Activated T-helper 17 cell treated with anti-CD3 and anti-CD28 coated beads, Interleukin-2, amount 50 U/mL, for 72 hours (primary cell): ENCODE measurements at regions not wholly inside any gene's neighbourhood (a gene's known extent, or its start where the extent isn't known, plus 50 kb on each side); places are given as distances from the start of the nearest gene placed in this dataset.

Experiments
- ATAC-seq: fragments of 150-1000 bp; cut with Tn5 transposase; replicated peaks from 2 replicates; pipeline ENCODE4 v1.10.0; 2021; ENCODE audit warnings: mild to moderate bottlenecking, moderate library complexity
- H3K27ac Mint-ChIP-seq: one replicate; pipeline ENCODE4 v1.8.0; 2022; ENCODE audit warnings: mixed read lengths
- H3K27me3 Mint-ChIP-seq: one replicate; pipeline ENCODE4 v1.8.0; 2022; ENCODE audit warnings: mixed read lengths
- H3K36me3 Mint-ChIP-seq: one replicate; pipeline ENCODE4 v1.8.0; 2022; ENCODE audit warnings: low read depth, mild to moderate bottlenecking, mixed read lengths
- H3K4me1 Mint-ChIP-seq: one replicate; pipeline ENCODE4 v1.8.0; 2022; ENCODE audit warnings: mixed read lengths
- H3K4me3 Mint-ChIP-seq: one replicate; pipeline ENCODE4 v1.8.0; 2022; ENCODE audit warnings: mild to moderate bottlenecking, mixed read lengths
- H3K9me3 Mint-ChIP-seq: one replicate; pipeline ENCODE4 v1.8.0; 2022; ENCODE audit warnings: mixed read lengths

DNA sequence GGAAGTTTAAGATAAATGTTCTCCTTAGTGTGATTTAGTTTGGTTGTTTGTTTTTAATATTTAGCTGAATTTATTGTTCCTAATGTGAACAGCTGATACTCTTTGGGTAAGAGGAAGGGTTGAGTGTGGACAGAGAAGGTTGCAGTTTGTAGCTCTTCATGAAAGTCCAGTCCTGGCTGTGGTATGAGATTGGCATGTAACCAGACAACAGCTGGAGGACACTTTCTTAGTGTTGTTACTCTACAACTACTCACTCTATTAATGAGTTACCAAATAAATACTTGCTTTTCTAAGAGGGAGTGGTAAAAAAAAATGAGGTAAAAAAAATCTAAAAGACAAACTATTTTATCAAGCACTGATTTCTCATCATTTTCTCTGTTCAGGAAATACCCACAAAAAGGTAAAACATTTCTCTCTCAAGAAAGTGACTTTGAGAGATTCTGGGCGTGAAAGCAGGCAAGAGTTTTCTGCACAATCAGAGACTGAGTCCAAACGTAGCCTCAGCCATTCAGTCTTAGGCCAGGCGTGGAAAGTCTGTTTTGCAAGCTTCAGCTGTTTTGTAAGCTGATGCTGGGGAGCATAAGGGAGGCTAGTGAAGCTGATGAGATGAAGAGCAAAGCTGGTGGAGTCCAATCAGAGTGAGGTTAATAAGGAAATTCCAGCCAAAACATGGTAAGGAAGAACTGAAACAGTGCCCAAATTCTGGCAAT is 138.5 kb upstream of the ARPP21 start:
- H3K4me1 Mint-ChIP-seq, result no peaks in the 10 kb centered on the region
- no peaks in the 10 kb centered on the region for H3K36me3 Mint-ChIP-seq
- H3K27me3 Mint-ChIP-seq, result no peaks in the 10 kb centered on the region
- H3K27ac Mint-ChIP-seq, result no peak overlapping the region
- no peak overlapping the region for H3K4me3 Mint-ChIP-seq
- ATAC-seq, result no peak
- H3K9me3 Mint-ChIP-seq, result peaks cover 8% of the 10 kb centered on the region

DNA sequence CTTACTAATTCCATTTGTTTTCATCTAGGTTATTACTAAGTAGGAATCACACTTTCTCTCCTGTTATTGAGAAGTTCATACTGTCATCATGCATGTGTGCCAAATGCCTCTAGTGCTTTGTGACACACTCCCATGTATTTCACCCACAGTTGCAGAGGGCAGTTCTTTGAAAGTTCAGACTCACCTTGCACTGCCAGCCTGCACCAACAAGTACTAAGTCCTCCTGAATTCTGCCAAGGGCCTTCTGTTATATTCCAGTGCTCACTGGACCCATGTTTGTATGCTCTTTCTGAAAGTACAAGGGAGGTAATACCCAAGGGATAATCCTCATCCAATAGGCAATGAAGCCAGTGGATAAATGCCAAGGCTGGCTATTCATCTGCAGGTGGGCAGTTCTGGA is 136.6 kb upstream of the ARPP21 start:
- peaks cover 13% of the 10 kb centered on the region for H3K9me3 Mint-ChIP-seq
- H3K27ac Mint-ChIP-seq, result no peak overlapping the region

DNA sequence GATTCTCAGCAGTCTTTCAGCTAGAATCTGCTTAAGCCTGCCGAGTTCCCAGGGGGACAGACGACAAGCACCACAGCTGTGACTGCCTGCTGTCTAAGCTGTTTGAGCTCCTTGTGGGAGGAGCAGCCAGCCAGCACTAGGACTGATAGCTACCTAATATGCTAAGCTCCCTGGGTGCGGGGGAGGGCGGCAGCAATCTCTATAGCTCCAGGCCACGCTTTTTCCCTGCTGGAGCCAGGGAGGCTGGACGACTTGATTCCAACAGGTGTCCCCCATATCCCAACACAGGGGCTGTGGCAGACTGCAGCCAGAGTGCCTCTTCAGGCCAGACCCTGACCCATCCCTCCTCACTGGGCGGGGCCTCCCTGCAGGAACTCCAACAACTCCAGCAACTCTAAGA is 134.1 kb upstream of the ARPP21 start:
- Mint-ChIP-seq H3K4me1 (no peaks in the 10 kb centered on the region), H3K36me3 (no peaks in the 10 kb centered on the region), H3K9me3 (peaks cover 10% of the 10 kb centered on the region), H3K4me3 (no peak overlapping the region), H3K27ac (no peak overlapping the region), H3K27me3 (no peaks in the 10 kb centered on the region)
- ATAC-seq, result no peak

More for the DNA sequence above, 136.6 kb upstream of the ARPP21 start:
- Mint-ChIP-seq H3K36me3 (no peaks in the 10 kb centered on the region), H3K4me1 (no peaks in the 10 kb centered on the region), H3K4me3 (no peak overlapping the region), H3K27me3 (no peaks in the 10 kb centered on the region)
- no peak for ATAC-seq

DNA sequence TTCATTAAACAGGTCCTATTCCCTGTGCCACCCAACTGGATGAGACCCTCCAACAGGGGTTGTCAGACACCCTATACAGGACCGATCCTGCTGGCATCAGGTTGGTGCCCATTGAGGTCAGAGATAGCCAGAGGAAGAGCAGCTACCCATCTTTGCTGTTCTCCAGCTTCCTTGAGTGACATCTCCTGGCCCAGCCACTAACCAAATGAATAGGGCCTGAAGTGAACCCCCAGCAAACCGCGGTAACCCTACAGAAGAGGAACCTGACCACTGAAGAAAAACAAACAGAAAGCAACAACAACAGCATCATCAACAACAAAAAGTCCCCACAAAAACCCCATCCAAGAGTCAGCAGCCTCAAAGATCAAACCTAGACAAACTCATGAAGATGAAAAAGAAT is 133.6 kb upstream of the ARPP21 start:
- ATAC-seq, result no peak

DNA sequence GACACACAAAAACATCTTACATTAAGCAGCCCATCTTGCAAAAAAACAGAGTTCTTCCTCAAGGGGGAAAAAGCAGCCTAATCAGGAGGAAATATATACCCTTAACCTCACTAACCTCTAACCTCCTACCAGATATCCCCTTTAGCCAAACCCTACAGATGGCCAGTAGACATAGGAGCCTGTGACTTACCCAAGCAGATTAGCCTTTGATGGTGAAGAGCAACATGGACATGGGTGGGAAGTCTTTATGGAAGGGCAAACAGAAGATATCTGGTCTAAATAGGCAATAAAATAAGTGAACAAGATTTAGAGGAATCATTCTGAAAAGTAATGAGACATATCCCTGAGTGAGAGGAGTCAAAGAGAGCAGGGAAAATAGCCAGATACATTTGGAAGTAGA is 119.4 kb upstream of the ARPP21 start:
- no peaks in the 10 kb centered on the region for H3K4me1 Mint-ChIP-seq
- H3K27me3 Mint-ChIP-seq, result no peaks in the 10 kb centered on the region
- H3K4me3 Mint-ChIP-seq, result no peak overlapping the region
- no peak for ATAC-seq
- H3K9me3 Mint-ChIP-seq, result peaks cover 14% of the 10 kb centered on the region
- no peak overlapping the region for H3K27ac Mint-ChIP-seq
- H3K36me3 Mint-ChIP-seq, result no peaks in the 10 kb centered on the region

More for the DNA sequence above, 133.6 kb upstream of the ARPP21 start:
- Mint-ChIP-seq H3K36me3 (no peaks in the 10 kb centered on the region), H3K4me1 (no peaks in the 10 kb centered on the region), H3K27me3 (no peaks in the 10 kb centered on the region), H3K4me3 (no peak overlapping the region), H3K27ac (no peak overlapping the region), H3K9me3 (peaks cover 10% of the 10 kb centered on the region)

DNA sequence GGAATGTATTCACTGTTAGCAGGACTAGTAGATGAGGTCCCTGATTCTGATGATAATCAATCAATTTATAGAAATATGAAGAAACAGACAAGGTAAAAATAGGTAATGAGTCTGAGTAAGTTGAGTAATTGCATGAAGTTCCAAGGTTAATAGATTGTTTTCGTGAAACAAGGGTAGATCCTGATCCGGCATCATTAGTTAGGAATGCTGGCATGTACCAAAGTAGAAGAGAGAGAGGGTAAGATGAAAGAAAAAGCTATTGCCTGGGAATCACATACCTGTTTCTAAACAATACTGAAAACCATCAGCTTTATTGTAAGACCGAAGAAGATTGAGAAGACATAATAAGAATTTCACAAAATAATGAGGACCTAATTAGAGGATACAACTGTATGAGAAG is 118.1 kb upstream of the ARPP21 start:
- no peaks in the 10 kb centered on the region for H3K27me3 Mint-ChIP-seq
- no peaks in the 10 kb centered on the region for H3K4me1 Mint-ChIP-seq
- no peaks in the 10 kb centered on the region for H3K36me3 Mint-ChIP-seq
- ATAC-seq, result no peak
- H3K4me3 Mint-ChIP-seq, result no peak overlapping the region
- H3K9me3 Mint-ChIP-seq, result peaks cover 14% of the 10 kb centered on the region
- no peak overlapping the region for H3K27ac Mint-ChIP-seq

DNA sequence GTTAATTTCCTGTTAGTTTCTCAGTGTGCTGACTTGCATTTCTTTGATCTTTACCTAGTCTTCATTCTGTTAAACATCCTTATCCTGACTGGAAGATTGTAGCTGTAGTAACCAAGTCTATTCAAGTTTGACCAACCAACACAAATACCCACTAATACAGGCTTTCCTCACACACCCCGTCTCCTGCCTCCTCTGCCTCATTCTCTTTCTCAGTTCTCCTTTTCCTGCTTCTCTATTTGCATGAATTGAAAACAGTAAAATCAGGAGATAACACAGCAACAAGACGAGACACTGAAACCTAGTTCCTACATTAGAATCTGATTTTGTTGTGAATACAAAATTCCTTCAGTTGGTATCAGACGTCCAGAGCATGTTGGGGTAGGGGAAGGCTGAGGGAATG is 116.9 kb upstream of the ARPP21 start:
- H3K4me3 Mint-ChIP-seq, result no peak overlapping the region
- H3K4me1 Mint-ChIP-seq, result no peaks in the 10 kb centered on the region
- H3K27ac Mint-ChIP-seq, result no peak overlapping the region
- ATAC-seq, result no peak
- no peaks in the 10 kb centered on the region for H3K36me3 Mint-ChIP-seq
- no peaks in the 10 kb centered on the region for H3K27me3 Mint-ChIP-seq
- H3K9me3 Mint-ChIP-seq, result peaks cover 15% of the 10 kb centered on the region

DNA sequence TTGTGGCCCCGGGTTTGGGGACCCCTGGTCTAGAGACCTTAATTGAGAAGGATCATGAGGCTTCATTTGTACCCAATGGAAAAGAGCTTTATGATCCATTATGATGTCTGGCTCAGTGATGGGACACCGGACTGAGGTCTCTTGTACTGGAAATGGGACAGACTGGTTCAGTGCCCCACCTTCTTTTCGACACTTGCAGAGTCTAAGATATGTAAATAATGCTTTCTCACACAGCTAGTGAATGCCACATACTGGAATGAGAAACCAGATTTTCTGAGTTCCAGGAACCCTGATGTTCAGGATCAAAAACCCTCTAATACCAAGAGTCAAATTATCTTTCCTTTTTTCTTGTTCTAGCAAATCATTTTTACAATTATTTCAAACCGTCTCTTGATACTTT is 116.3 kb upstream of the ARPP21 start:
- Mint-ChIP-seq H3K36me3 (no peaks in the 10 kb centered on the region), H3K9me3 (peaks cover 13% of the 10 kb centered on the region), H3K4me3 (no peak overlapping the region), H3K4me1 (no peaks in the 10 kb centered on the region), H3K27me3 (no peaks in the 10 kb centered on the region), H3K27ac (no peak overlapping the region)
- no peak for ATAC-seq

DNA sequence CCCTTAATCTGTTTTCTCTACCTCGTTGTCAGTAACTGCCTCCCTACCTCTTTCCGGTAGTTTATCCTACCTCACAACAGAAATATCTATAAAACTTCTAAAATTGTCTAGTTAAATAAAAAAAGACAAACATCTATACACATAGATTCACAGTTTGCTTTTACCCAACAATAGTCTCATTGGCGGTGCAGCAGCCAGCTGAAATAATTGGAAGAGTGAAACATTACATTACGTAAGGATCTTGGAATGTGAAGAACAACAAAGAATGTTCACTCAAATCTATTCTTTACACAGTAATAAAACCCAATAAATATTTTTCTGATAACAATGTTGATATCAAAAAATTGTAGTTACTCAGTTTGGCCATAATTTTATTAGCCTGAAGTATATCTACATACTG is 115.5 kb upstream of the ARPP21 start:
- Mint-ChIP-seq H3K4me3 (no peak overlapping the region), H3K4me1 (no peaks in the 10 kb centered on the region), H3K27ac (no peak overlapping the region), H3K9me3 (peaks cover 17% of the 10 kb centered on the region), H3K27me3 (no peaks in the 10 kb centered on the region), H3K36me3 (no peaks in the 10 kb centered on the region)
- no peak for ATAC-seq

DNA sequence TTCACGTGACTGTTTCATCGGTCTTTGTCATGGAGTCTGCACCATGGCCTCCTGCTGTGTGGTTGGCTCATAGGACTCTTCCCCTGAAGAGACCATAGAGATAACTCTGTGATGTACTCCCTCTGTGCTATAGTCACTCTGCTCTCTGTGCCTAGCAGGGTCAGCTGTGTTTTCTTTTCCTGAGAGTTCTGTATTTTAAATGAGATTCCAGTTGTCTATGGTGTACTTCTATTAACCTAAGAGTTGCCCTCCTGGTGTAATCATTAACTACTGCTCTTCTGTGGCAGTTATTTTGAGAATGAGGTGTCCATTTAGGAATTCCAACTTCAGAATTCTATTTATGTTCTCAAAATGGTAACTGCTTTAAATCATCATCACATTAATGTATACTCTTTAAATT is 114.5 kb upstream of the ARPP21 start:
- H3K27ac Mint-ChIP-seq, result no peak overlapping the region
- no peak for ATAC-seq
- no peak overlapping the region for H3K4me3 Mint-ChIP-seq
- peaks cover 20% of the 10 kb centered on the region for H3K9me3 Mint-ChIP-seq
- H3K36me3 Mint-ChIP-seq, result no peaks in the 10 kb centered on the region
- H3K4me1 Mint-ChIP-seq, result no peaks in the 10 kb centered on the region
- H3K27me3 Mint-ChIP-seq, result no peaks in the 10 kb centered on the region

DNA sequence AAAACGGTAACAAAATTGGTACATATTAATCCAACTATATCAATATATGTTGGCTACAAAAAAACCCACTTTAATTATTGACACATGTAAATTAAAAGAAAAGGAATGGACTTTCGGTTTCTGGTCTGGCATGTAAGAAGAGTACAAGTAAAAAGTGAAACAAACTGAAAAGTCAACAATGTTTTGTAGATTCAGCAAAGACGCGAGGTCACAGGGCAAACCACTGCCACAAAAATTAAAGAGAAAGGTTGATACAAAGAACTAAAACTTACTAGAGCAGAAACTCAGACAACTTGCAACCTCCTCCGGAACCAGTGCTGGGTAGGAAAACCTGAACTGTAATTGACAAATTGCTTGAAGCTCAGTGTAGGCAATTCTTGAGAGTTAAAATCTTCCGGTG is 110.6 kb upstream of the ARPP21 start:
- Mint-ChIP-seq H3K4me1 (no peaks in the 10 kb centered on the region), H3K27me3 (no peaks in the 10 kb centered on the region), H3K9me3 (peaks cover 11% of the 10 kb centered on the region), H3K4me3 (no peak overlapping the region), H3K27ac (no peak overlapping the region), H3K36me3 (no peaks in the 10 kb centered on the region)
- no peak for ATAC-seq

DNA sequence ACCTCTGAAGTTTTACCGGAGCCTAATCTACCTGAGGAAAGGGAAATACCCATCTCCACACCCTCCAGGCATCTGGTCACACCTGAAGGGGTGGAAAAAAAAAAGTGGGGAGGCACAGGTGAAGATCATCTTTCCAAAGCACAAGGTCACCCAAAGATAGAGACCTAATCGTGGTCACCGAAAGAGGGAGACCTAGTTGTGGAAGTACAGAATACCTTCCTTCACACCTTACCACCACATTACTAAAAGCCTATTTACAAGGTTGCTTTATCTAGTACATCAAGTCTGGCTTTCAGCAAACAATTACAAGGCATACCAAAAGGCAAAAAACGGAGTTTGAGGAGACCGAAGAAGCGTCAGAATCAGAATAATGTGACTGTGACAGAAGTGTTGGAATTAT is 110.0 kb upstream of the ARPP21 start:
- Mint-ChIP-seq H3K27me3 (no peaks in the 10 kb centered on the region), H3K27ac (no peak overlapping the region), H3K9me3 (peaks cover 11% of the 10 kb centered on the region), H3K36me3 (no peaks in the 10 kb centered on the region), H3K4me3 (no peak overlapping the region), H3K4me1 (no peaks in the 10 kb centered on the region)
- ATAC-seq, result no peak

DNA sequence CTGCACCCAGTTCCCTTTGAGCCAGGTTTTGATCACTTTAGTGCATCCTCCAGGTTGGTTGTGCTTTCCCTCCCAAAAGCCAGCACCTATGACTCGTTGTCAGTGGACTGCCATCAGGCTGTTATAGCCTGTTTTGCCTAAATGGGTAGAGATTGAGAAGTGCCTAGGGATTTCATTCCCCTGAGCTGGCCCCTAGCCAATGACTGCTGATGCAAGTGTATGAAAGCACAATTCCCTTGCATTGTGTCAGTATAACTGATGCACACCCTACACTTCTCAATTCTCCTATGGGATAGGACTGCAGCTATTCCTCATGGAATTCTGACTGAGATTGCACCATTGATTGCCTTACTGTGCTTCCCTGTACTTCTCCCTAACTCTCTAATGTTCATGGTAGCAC is 102.1 kb upstream of the ARPP21 start:
- H3K27me3 Mint-ChIP-seq, result no peaks in the 10 kb centered on the region
- H3K27ac Mint-ChIP-seq, result no peak overlapping the region
- H3K36me3 Mint-ChIP-seq, result no peaks in the 10 kb centered on the region
- ATAC-seq, result no peak
- no peaks in the 10 kb centered on the region for H3K4me1 Mint-ChIP-seq
- no peak overlapping the region for H3K4me3 Mint-ChIP-seq
- peaks cover 10% of the 10 kb centered on the region for H3K9me3 Mint-ChIP-seq

DNA sequence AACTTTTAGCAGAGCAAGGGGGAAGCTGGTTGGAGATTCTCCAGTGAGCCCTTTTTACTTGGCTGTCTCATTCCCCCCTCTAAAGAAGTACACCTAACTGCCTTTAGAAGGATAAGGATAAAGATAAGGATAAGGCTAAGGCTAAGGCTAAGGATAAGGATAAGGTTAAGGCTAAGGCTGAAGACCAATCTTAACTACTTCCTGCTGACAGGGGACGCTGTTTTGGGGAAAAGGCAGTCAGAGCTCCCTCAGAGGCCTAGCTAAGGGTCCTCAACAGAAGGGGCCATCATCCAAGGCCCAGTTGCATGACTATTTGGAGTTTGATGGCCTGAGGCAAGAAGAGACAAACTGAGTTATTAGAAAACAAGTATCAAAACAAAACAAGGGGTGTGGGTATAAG is 94.3 kb upstream of the ARPP21 start:
- peaks cover 16% of the 10 kb centered on the region for H3K9me3 Mint-ChIP-seq
- H3K4me1 Mint-ChIP-seq, result no peaks in the 10 kb centered on the region
- no peak overlapping the region for H3K4me3 Mint-ChIP-seq
- H3K36me3 Mint-ChIP-seq, result no peaks in the 10 kb centered on the region
- H3K27me3 Mint-ChIP-seq, result no peaks in the 10 kb centered on the region
- ATAC-seq, result no peak
- no peak overlapping the region for H3K27ac Mint-ChIP-seq

DNA sequence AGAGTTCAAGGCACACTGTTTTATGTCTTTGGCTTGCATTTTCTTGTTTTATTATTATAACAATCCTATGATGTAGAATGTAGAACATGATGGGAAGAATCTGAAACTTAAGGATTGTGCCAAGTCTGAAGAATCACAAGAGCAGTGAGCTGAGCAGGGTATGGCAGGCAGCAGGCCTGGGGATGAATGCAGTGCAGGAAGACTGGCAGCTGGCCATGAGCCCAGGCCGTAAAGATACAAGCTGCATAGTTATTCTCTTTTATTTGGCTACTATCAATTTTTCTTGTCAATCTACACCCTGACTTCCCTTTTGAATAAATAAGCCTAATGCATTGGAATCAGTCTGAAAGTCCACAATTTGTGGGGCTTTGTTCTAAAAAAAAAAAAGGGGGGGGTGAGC is 89.6 kb upstream of the ARPP21 start:
- Mint-ChIP-seq H3K27ac (no peak overlapping the region), H3K36me3 (no peaks in the 10 kb centered on the region), H3K4me1 (no peaks in the 10 kb centered on the region), H3K27me3 (no peaks in the 10 kb centered on the region), H3K9me3 (peaks cover 16% of the 10 kb centered on the region), H3K4me3 (no peak overlapping the region)
- ATAC-seq, result no peak

DNA sequence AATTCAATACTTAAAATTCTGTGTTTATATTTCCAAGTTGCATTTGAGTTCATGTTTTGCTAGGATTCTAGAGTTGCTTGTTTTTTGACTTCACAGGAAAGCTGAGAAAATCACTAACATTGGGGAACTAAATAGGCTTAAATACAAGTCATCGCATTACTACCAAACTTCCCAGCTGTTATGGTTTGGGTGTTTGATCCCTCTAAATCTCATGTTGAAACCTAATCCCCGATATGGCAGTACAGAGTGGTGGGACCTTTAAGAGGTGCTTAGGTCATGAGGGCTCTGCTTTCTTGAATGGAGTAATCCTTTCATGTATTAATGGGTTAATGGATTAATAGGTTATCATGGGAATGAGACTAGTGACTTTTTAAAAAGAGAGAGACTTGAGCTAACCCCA is 77.2 kb upstream of the ARPP21 start:
- Mint-ChIP-seq H3K4me3 (no peak overlapping the region), H3K27me3 (no peaks in the 10 kb centered on the region), H3K36me3 (no peaks in the 10 kb centered on the region), H3K4me1 (no peaks in the 10 kb centered on the region), H3K9me3 (peaks cover 4% of the 10 kb centered on the region), H3K27ac (no peak overlapping the region)
- no peak for ATAC-seq
